ENCODE measurements at regions not wholly inside any gene's neighbourhood (a gene's known extent, or its start where the extent isn't known, plus 50 kb on each side); places are given as distances from the start of the nearest gene placed in this dataset.

DNA sequence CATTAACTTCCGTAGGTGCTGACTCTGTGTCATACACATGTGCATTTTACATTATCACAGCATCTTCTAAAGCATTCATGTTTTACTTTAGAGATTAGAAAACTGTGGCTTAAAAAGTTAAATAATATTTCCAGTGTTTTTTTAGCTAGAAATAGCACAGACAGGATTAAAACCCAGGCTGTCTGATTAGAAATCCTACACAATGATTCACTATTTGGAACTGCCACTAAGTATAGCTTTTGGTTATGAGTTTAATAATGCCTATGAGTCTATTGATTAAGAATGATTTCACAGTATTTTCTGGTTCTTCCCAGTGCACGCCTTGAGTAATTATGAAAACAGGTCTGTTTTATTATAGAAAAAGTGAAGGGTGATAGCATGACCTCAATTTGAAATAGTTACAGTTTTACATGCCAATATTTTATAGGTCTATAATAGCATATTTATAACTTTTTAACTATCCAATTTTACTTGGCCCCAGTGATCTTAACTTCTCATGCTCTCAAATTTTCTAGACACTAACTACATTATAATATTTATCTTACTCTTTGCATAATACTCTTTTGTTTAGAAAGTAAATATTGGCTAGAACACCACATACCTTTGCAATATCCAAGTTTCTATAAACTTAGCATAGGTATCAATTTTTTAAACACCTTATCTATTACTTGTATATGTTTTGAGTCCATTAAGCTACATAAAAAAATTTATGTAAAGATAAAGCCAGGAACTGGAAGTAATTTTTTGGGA is 313.2 kb downstream of the RND3 start:
- Histone ChIP-seq H3K9me3 (ENCODE audit: control insufficient read depth, low read depth, low read length) (no peaks in the 10 kb centered on the region), H3K56ac (ENCODE audit: insufficient read length, low read depth, low read length) (no peak overlapping the region), H4K91ac (ENCODE audit: insufficient read length, low read depth, low read length) (no peak overlapping the region), H2BK5ac (ENCODE audit: insufficient read length, low read length) (no peak overlapping the region), H3K27me3 (ENCODE audit: insufficient read depth, low read length) (no peaks in the 10 kb centered on the region), H3K23me2 (ENCODE audit: insufficient read length, low read depth, low read length, poor library complexity, severe bottlenecking) (no peaks in the 10 kb centered on the region), H3K4ac (ENCODE audit: low read depth, low read length) (no peak overlapping the region), H4K5ac (ENCODE audit: insufficient read length, low read depth, low read length) (no peak overlapping the region), H3K79me2 (ENCODE audit: insufficient read depth, low read length) (no peaks in the 10 kb centered on the region), H2BK12ac (ENCODE audit: insufficient read length, low read depth, low read length) (no peak overlapping the region), H2BK120ac (ENCODE audit: low read depth, low read length, poor library complexity, severe bottlenecking) (no peak overlapping the region), H3K4me2 (ENCODE audit: insufficient read depth, insufficient read length, low read length) (no peak overlapping the region), H3K18ac (ENCODE audit: insufficient read length, low read depth, low read length) (no peak overlapping the region), H2BK15ac (ENCODE audit: low read depth, low read length) (no peak overlapping the region), H3K4me1 (ENCODE audit: insufficient read depth, low read length) (no peaks in the 10 kb centered on the region), H3K9ac (ENCODE audit: extremely low read depth, insufficient read length, low read length) (no peak overlapping the region), H4K20me1 (ENCODE audit: control insufficient read depth, insufficient read depth, insufficient read length) (no peaks in the 10 kb centered on the region), H2BK20ac (ENCODE audit: low read depth, low read length, poor library complexity, severe bottlenecking) (no peak overlapping the region), H4K8ac (replicated peaks; ENCODE audit: insufficient read length, low read depth, low read length) (no peak overlapping the region), H3K14ac (ENCODE audit: insufficient read depth, low read length) (no peak overlapping the region), H3K23ac (ENCODE audit: insufficient read length, low read depth, low read length) (no peak overlapping the region), H2AFZ (ENCODE audit: low read length) (no peak overlapping the region), H2AK5ac (ENCODE audit: insufficient read length, low read length) (no peak overlapping the region), H3T11ph (ENCODE audit: low read length) (no peak overlapping the region), H3K27ac (ENCODE audit: insufficient read length, low read depth, low read length) (no peak overlapping the region), H3K79me1 (ENCODE audit: insufficient read depth, low read depth, low read length, poor library complexity, severe bottlenecking) (no peaks in the 10 kb centered on the region)
- Mint-ChIP-seq H3K27me3 (ENCODE audit: low read depth) (no peaks in the 10 kb centered on the region), H3K9me3 (peaks cover 0 to 6% of the 10 kb centered on the region in 2 experiments; a peak in 3 of 5 replicates), H3K36me3 (ENCODE audit: insufficient read depth in 1 of 3, low read depth in 3 of 3) (peaks cover 0 to 4% (median 4%) of the 10 kb centered on the region in 3 experiments; a peak in 4 of 7 replicates), H3K4me1 (no peaks in the 10 kb centered on the region), H3K27ac (no peak overlapping the region), H3K4me3 (no peak overlapping the region)
- no peak for DNase-seq
- TF ChIP-seq, protein P1, sequence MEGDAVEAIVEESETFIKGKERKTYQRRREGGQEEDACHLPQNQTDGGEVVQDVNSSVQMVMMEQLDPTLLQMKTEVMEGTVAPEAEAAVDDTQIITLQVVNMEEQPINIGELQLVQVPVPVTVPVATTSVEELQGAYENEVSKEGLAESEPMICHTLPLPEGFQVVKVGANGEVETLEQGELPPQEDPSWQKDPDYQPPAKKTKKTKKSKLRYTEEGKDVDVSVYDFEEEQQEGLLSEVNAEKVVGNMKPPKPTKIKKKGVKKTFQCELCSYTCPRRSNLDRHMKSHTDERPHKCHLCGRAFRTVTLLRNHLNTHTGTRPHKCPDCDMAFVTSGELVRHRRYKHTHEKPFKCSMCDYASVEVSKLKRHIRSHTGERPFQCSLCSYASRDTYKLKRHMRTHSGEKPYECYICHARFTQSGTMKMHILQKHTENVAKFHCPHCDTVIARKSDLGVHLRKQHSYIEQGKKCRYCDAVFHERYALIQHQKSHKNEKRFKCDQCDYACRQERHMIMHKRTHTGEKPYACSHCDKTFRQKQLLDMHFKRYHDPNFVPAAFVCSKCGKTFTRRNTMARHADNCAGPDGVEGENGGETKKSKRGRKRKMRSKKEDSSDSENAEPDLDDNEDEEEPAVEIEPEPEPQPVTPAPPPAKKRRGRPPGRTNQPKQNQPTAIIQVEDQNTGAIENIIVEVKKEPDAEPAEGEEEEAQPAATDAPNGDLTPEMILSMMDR (conservative IDR thresholded peaks at IDR 0.05), result no peak
- WGBS (ENCODE audit: extremely low coverage, insufficient read length, low lambda C conversion rate), result no CpG with 5 or more reads among the region's 2 CpGs
